ENCODE measurements at regions not wholly inside any gene's neighbourhood (a gene's known extent, or its start where the extent isn't known, plus 50 kb on each side); places are given as distances from the start of the nearest gene placed in this dataset.

- TF ChIP-seq GATA2 (IDR thresholded peaks at IDR 0.05; ENCODE audit: low read depth, low read length) (no peak), GATA3 (IDR thresholded peaks at IDR 0.05; ENCODE audit: low read depth, low read length) (no peak)
Observed at GRCh38 chr11:87635001-87635400, 540.2 kb downstream of the RAB38 start.
